ENCODE measurements at regions not wholly inside any gene's neighbourhood (a gene's known extent, or its start where the extent isn't known, plus 50 kb on each side); places are given as distances from the start of the nearest gene placed in this dataset.
"Not testable (repeated sequence)": the region's sequence is repeated elsewhere in the genome, so short reads cannot be mapped to it uniquely, and the experiment has no call there.

DNA sequence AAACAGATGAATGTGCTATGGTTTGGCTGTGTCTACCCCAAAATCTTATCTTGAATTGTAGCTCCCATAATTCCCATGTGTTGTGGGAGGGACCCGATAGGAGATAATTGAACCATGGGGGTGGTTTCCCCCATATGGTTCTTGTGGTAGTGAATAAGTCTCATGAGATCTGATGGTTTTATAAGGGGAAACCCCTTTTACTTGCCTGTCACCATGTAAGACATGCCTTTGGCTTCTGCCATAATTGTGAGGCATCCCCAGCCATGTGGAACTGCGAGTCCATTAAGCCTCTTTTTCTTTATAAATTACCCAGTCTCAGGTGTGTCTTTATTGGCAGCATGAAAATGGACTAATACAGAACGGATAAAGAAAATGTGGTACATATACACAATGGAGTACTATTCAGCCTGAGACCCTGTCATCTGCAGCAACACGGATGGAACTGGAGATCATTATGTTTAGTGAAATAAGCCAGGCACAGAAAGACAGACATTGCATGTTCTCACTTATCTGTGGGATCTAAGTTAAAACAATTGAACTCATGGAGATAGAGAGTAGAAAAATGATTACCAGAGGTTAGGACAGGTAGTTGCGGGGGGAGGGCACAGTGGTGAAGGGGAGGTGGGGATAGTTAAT is 587.6 kb upstream of the NRP1 start:
- no peak for DNase-seq (ENCODE audit: low spot score)
- in situ Hi-C loops (cut with MboI; ENCODE audit: low pct_unique_long_range_greater_than_20kb, low sequenced_read_pairs, unreplicated experiment), result no loop called here
- TF ChIP-seq, protein P1, sequence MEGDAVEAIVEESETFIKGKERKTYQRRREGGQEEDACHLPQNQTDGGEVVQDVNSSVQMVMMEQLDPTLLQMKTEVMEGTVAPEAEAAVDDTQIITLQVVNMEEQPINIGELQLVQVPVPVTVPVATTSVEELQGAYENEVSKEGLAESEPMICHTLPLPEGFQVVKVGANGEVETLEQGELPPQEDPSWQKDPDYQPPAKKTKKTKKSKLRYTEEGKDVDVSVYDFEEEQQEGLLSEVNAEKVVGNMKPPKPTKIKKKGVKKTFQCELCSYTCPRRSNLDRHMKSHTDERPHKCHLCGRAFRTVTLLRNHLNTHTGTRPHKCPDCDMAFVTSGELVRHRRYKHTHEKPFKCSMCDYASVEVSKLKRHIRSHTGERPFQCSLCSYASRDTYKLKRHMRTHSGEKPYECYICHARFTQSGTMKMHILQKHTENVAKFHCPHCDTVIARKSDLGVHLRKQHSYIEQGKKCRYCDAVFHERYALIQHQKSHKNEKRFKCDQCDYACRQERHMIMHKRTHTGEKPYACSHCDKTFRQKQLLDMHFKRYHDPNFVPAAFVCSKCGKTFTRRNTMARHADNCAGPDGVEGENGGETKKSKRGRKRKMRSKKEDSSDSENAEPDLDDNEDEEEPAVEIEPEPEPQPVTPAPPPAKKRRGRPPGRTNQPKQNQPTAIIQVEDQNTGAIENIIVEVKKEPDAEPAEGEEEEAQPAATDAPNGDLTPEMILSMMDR (IDR thresholded peaks at IDR 0.05; ENCODE audit: extremely low read depth, insufficient read depth, missing control alignments), result no peak

DNA sequence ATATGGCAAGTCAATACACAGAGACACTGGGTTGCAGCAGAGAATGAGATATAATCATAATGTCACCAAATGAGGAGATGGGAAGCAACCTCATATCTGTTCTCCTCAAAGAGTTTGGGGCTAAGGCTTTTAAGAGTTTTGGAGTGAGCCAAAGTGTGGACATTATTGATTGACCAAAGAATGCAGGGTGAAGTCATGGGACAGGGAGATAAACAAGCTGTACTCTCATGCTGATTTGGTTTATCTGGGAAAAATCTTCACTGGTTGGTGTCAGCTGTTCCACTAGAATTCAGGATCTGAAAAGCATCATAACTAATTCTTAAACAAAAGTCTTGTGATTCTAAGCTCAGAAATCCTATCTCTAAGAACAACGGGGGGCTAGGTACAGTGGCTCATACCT is 585.9 kb upstream of the NRP1 start:
- TF ChIP-seq, protein P1 (IDR thresholded peaks at IDR 0.05; ENCODE audit: extremely low read depth, insufficient read depth, missing control alignments), result no peak

DNA sequence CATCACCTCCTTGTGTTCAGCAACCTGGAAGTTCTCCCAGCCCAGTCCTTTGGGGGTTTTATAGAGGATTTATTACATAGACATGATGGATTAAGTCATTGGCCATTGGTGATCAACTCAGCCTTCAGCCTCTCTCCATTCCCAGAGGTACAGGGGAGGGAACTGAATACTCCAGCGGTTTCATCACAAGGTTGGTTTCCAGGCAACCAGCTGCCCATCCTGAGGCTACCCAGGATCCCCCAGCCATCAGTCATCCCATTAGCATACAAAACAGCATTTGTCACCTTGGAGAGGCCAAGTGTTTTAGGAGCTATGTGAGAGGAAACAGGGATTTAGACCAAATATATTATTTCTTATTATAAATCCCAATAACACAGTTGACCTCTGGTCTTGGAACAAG is 584.8 kb upstream of the NRP1 start:
- TF ChIP-seq, protein P1 (IDR thresholded peaks at IDR 0.05; ENCODE audit: extremely low read depth, insufficient read depth, missing control alignments), result no peak
- in situ Hi-C loops (cut with MboI; ENCODE audit: low pct_unique_long_range_greater_than_20kb, low sequenced_read_pairs, unreplicated experiment), result no loop called here

More for the DNA sequence above, 585.9 kb upstream of the NRP1 start:
- in situ Hi-C loops (cut with MboI; ENCODE audit: low pct_unique_long_range_greater_than_20kb, low sequenced_read_pairs, unreplicated experiment), result no loop called here
- DNase-seq (ENCODE audit: low spot score), result no peak

DNA sequence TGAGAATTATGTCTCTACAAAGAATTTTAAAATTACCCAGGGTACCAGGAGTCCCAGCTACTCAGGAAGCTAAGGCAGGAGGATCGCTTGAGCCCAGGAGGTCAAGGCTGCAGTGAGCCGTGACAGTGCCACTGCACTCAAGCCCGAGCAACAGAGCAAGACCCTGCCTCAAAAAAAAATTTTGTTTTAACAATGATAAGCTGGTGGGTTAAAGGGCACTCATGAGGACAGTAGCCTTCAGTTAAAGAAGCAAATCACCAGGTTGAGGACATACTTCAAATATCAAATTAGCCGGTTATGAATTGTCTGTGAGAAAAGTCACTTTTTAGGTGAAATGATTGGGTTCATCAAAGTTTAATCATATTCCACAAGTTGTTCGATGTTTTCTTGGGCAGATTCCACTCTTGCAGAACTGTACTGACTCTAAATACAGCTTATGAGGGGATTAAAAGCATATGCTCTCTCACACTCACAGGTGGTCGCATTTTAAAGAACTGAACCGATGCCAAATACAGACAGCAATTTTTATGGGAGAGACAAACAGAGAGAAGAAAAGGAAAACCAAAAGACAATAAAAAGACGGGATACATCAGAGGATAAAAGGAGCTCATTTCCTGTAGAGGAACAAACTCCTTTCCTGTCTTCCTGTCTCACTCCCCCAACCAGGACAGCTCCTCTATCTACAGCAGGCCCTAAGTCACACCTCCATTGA is 582.8 kb upstream of the NRP1 start:
- in situ Hi-C loops (cut with MboI; ENCODE audit: low pct_unique_long_range_greater_than_20kb, low sequenced_read_pairs, unreplicated experiment), result no loop called here
- DNase-seq (ENCODE audit: low spot score), result no peak
- TF ChIP-seq, protein P1 (IDR thresholded peaks at IDR 0.05; ENCODE audit: extremely low read depth, insufficient read depth, missing control alignments), result no peak

More for the DNA sequence above, 584.8 kb upstream of the NRP1 start:
- no peak for DNase-seq (ENCODE audit: low spot score)

DNA sequence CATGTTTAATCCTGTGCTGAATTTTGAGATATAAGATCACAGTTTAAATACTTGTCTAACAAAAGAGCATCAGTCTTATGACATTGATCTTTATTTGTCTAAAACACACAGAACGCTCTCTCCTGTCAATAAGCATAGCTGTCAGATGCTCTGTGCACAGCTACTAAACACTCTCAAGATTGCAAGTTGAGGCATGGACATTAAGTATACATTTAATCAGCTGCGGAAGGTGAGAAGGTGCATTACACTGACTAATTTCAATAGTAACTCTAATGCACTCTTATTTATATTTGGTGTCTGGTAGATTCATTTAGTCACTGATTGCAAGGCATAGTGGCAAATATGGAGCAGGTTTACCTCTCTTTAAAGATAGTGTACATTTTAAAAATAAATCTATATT is 580.3 kb upstream of the NRP1 start:
- no peak for DNase-seq (ENCODE audit: low spot score)
- TF ChIP-seq, protein P1 (IDR thresholded peaks at IDR 0.05; ENCODE audit: extremely low read depth, insufficient read depth, missing control alignments), result no peak
- in situ Hi-C loops (cut with MboI; ENCODE audit: low pct_unique_long_range_greater_than_20kb, low sequenced_read_pairs, unreplicated experiment), result no loop called here

DNA sequence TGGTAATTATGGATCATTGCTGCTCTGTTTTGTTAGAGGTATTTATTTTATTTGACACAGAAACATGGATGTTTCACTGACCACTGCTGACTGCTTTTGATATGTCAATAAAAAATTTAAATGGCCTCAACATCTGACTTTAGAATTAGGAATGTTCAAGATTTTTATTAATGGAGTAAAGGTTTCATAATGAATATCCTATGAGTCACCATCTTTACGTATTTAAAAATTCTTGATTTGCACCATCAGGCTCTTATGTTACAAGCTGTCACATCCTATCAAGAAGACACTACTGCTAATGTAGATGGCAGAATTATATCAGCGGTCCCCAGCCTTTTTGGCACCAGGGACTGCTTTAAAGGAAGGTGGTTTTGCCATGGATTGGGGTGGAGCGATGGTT is 578.7 kb upstream of the NRP1 start:
- TF ChIP-seq, protein P1 (IDR thresholded peaks at IDR 0.05; ENCODE audit: extremely low read depth, insufficient read depth, missing control alignments), result no peak
- no peak for DNase-seq (ENCODE audit: low spot score)
- in situ Hi-C loops (cut with MboI; ENCODE audit: low pct_unique_long_range_greater_than_20kb, low sequenced_read_pairs, unreplicated experiment), result no loop called here

DNA sequence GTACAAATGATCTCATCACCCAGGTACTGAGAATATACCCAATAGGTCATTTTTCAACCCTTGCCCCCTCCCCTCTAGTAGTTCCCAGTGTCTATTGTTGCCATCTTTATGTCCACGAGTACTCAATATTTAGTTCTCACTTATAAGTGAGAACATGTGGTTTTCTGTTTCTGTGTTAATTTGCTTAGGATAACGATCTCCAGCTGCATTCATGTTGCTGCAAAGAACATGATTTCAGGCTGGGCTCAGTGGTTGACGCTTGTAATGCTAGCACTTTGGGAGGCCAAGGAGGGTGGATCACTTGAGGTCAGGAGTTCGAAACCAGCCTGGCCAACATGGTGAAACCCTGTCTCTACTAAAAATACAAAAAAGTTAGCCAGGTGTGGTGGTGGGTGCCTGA is 575.0 kb upstream of the NRP1 start:
- in situ Hi-C loops (cut with MboI; ENCODE audit: low pct_unique_long_range_greater_than_20kb, low sequenced_read_pairs, unreplicated experiment); DNase-seq (ENCODE audit: low spot score): not testable (repeated sequence)
